Type B pancreatic cell (in vitro differentiated cells): ENCODE measurements at regions not wholly inside any gene's neighbourhood (a gene's known extent, or its start where the extent isn't known, plus 50 kb on each side); places are given as distances from the start of the nearest gene placed in this dataset.
A peak's percentile ranks its signal among the peaks of the same experiment; 100 is the strongest.

ENCODE experiments used
- DNase-seq: peaks from one replicate; pipeline ENCODE4 v3.0.0; 2021; ENCODE audit warnings: mixed read lengths; ENCODE audit not compliant: unreplicated experiment; ENCODE audit errors: extremely low spot score
- H3K27ac Mint-ChIP-seq: 2 replicates; pipeline ENCODE4 v1.8.0; 2021; ENCODE audit warnings: mild to moderate bottlenecking, mixed read lengths
- H3K27me3 Mint-ChIP-seq: 2 replicates; pipeline ENCODE4 v1.8.0; 2021; ENCODE audit warnings: mixed read lengths
- H3K36me3 Mint-ChIP-seq: 2 replicates; pipeline ENCODE4 v1.8.0; 2021; ENCODE audit warnings: mixed read lengths
- H3K4me1 Mint-ChIP-seq: one replicate; pipeline ENCODE4 v1.8.0; 2021; ENCODE audit warnings: mixed read lengths; ENCODE audit not compliant: unreplicated experiment
- H3K4me3 Mint-ChIP-seq: 2 replicates; pipeline ENCODE4 v1.8.0; 2021; ENCODE audit warnings: mild to moderate bottlenecking, mixed read lengths
- H3K9me3 Mint-ChIP-seq: 2 replicates; pipeline ENCODE4 v1.8.0; 2021; ENCODE audit warnings: mixed read lengths
- CTCF ChIP-seq: fragments of 200-600 bp; sonication (generic); conservative IDR thresholded peaks from 2 replicates; pipeline ENCODE4 v1.5.0; 2021; ENCODE audit warnings: antibody characterized with exemption, mild to moderate bottlenecking

DNA sequence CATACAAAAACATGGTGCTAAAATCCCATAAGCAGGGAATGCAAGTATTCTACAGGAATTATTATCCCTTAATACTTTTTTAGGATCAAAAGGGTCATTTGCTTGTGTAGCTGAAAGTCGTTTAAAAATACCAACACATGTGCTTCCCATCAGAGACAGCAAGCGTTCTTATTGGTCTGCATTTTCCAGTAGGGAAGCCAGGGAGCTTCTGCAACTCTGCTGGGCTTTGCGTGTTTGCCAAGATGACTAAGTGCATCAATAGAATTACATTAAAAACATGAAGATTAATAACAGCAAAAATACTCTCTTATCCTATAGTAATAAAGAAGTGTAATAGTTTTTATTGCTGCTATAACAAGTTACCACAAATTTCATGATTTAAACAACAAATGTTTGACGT lies 111.2 kb downstream of the QDPR start:
- H3K9me3 Mint-ChIP-seq: no peaks in the 10 kb centered on the region
- TF ChIP-seq CTCF: no peak
- H3K27ac Mint-ChIP-seq: no peak overlapping the region
- H3K36me3 Mint-ChIP-seq: no peaks in the 10 kb centered on the region
- H3K27me3 Mint-ChIP-seq: peaks cover 2% of the 10 kb centered on the region
- H3K4me1 Mint-ChIP-seq: peaks cover 15% of the 10 kb centered on the region
- H3K4me3 Mint-ChIP-seq: no peak overlapping the region
- DNase-seq: no peak

GRCh38 chr4:17398805-17399204 lies 113.1 kb downstream of the QDPR start:
- DNase-seq: no peak
- Mint-ChIP-seq H3K27me3 (peaks cover 2% of the 10 kb centered on the region), H3K9me3 (no peaks in the 10 kb centered on the region), H3K4me3 (no peak overlapping the region), H3K4me1 (peaks cover 19% of the 10 kb centered on the region), H3K36me3 (no peaks in the 10 kb centered on the region), H3K27ac (no peak overlapping the region)
- no peak for TF ChIP-seq CTCF

DNA sequence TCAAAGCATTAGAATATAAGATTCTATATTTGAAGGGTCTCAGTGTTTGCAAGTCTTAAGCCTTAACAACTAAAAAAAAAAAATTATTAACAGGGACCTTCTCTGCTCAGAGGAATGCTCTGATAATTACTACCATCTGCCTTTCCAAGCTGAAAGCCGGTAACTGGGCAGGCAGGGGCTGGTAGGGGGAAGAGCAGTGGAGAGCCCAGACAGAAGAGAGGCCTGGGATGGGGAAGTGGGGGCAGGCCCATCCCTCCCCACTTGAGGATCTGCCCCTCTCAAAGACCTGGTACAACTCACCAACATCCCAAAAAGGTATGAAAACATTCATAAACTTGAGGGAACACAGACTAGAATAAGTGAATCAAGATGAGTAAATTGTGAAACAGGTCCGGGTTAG lies 113.9 kb downstream of the QDPR start:
- Mint-ChIP-seq H3K4me3 (no peak overlapping the region), H3K9me3 (no peaks in the 10 kb centered on the region), H3K27ac (no peak overlapping the region), H3K36me3 (no peaks in the 10 kb centered on the region), H3K27me3 (peaks cover 2% of the 10 kb centered on the region), H3K4me1 (peaks cover 19% of the 10 kb centered on the region)
- no peak for DNase-seq
- no peak for TF ChIP-seq CTCF

DNA sequence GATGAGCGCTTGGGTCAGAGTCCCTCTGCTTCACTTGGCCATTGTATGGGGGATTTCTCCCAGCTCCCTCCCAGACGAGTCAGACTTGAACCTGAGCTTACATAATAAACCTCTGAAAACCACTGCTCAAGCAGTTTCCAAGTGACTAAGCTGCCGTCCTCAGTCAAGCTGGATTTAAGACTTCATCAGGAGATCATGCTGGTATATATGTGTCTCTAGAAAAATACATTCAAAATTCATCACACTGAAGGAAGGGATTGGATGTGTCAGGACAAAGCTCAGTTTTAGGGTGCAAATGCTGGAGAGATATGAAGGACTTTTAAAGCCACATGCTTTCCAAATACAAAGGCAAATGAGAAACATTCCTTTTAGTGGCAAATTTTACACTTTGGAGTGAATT lies 114.3 kb downstream of the QDPR start:
- no peaks in the 10 kb centered on the region for H3K36me3 Mint-ChIP-seq

GRCh38 chr4:17385403-17385802 lies 126.5 kb downstream of the QDPR start:
- Mint-ChIP-seq H3K4me1 (no peaks in the 10 kb centered on the region), H3K4me3 (no peak overlapping the region), H3K36me3 (no peaks in the 10 kb centered on the region), H3K27ac (no peak overlapping the region), H3K27me3 (no peaks in the 10 kb centered on the region), H3K9me3 (no peaks in the 10 kb centered on the region)
- no peak for TF ChIP-seq CTCF
- DNase-seq: no peak

More for the DNA sequence above, 114.3 kb downstream of the QDPR start:
- H3K9me3 Mint-ChIP-seq: no peaks in the 10 kb centered on the region
- no peak overlapping the region for H3K4me3 Mint-ChIP-seq
- H3K27me3 Mint-ChIP-seq: peaks cover 2% of the 10 kb centered on the region
- H3K27ac Mint-ChIP-seq: peak overlapping the region; percentile 19
- peaks cover 19% of the 10 kb centered on the region for H3K4me1 Mint-ChIP-seq
- no peak for DNase-seq
- TF ChIP-seq CTCF: no peak

DNA sequence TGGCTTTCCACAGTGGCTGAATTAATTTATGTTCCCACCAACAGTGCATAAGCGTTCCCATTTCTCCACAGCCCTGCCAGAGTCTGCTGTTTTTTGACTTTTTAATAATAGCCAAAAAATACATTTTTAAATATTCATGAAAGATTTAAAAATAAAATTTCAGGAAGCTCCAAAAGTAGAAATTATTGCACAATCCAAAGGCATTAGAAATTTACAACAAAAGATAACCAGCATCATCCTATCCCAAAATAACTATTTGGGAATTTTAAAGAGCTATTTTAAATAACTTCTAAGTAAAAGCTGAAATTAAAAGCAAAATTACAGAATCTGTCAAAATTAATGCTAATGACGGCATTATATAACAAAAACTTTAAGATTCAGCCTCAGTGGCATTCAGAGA lies 131.5 kb downstream of the QDPR start:
- H3K27ac Mint-ChIP-seq: no peak overlapping the region
- peaks cover 5% of the 10 kb centered on the region for H3K4me1 Mint-ChIP-seq
- TF ChIP-seq CTCF: no peak
- no peak for DNase-seq
- no peaks in the 10 kb centered on the region for H3K36me3 Mint-ChIP-seq
- H3K9me3 Mint-ChIP-seq: no peaks in the 10 kb centered on the region
- H3K4me3 Mint-ChIP-seq: no peak overlapping the region
- H3K27me3 Mint-ChIP-seq: no peaks in the 10 kb centered on the region
